ENCODE measurements at regions not wholly inside any gene's neighbourhood (a gene's known extent, or its start where the extent isn't known, plus 50 kb on each side); places are given as distances from the start of the nearest gene placed in this dataset.

DNA sequence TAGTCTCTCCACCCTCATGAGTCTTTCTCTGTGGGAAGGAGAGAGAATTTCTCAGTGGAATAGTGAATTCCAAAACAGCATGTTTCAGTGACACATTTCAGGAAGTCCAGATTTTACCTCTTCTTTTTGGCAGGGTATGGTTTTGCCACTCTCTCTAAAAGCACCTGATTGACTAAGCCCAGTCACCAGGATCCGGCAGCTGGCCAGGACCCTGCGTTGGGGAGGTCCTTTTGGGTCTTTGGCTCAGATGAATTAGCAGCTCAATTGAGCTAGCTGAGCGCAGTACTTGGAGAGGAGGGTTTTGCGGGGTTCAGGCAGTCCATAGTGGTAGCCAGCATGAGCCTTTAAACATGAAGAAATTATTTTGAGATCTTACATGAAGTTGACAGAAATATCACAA lies 548.2 kb downstream of the PDCD6IP start:
- ATAC-seq (no peak), DNase-seq (no peak)
- H3K4me1 Mint-ChIP-seq = no peaks in the 10 kb centered on the region

DNA sequence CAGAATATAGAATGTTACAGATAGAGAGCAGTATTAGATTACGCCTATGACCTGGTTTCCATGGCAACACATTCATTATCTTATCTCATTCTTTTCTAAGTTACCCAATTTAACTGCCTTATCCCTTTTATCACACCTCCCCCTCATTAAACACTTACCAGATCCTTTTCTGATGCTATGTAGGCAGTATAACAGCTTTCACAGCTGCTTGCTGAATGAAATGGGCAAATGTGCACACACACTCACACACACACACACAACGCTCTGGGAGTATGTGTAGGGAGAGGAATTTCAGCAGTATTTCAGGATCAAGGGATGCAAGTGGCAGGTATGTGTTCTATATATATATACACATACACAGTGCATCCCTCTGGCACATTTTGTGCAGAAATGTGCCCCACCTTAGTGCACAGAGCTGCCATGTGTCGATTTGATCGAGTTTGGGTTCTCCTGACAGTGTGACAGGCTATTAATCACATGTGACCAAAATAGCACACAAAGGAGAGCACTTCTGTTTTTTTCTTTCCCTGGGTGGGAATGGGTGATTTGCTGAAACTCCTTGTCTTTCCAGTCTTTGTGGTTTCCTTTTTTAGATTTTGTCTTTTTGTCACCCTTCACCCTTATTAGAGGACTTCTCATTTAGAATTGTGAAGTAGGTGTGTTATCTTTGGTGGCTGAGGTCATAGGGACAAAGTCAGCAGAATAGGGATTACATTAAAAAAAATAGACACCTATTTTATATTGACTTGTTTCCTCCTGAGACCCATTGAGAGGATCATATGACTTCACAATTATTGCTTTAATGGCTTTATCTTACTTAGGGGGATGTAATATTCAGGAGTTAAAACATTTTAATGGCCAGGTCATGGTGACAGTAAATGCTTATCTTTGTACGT lies 553.7 kb downstream of the PDCD6IP start:
- Mint-ChIP-seq H3K4me1 (no peaks in the 10 kb centered on the region), H3K4me3 (no peak overlapping the region), H3K9me3 (no peaks in the 10 kb centered on the region), H3K36me3 (ENCODE audit: low read depth) (no peaks in the 10 kb centered on the region), H3K27me3 (no peaks in the 10 kb centered on the region), H3K27ac (no peak overlapping the region)
- DNase-seq (no peak), ATAC-seq (no peak)

More for the DNA sequence above, 548.2 kb downstream of the PDCD6IP start:
- H3K27ac Mint-ChIP-seq = no peak overlapping the region
- no peaks in the 10 kb centered on the region for H3K36me3 Mint-ChIP-seq (ENCODE audit: low read depth)
- H3K9me3 Mint-ChIP-seq = peaks cover 4% of the 10 kb centered on the region
- H3K27me3 Mint-ChIP-seq = no peaks in the 10 kb centered on the region
- no peak overlapping the region for H3K4me3 Mint-ChIP-seq

DNA sequence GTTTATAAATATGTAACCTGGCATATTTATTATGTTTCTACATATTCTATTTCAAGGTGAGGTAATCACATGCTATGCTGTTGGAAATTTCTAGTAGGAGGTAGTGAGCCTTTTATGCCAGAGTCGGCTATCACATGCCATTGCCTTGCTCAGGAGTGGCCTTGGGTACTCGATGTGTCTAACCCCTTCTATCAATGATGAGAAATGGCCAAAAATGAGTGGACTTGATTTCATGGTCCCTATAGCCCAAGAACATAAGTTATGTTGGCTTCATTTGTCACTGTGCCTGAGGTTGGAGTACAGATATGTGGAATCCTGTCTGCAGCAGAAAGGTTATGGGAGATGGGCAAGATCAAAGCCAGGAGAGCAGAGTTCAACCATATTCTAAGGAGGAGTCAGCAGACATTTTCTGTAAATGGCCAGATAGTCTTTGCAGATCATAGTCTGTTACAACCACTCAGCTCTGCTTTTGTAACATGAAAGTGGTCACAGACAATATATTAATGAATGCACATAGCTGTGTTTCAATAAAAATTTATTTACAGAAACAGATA lies 554.4 kb downstream of the PDCD6IP start:
- no peak overlapping the region for H3K27ac Mint-ChIP-seq
- DNase-seq = no peak
- H3K4me1 Mint-ChIP-seq = no peaks in the 10 kb centered on the region
- no peaks in the 10 kb centered on the region for H3K27me3 Mint-ChIP-seq
- no peak for ATAC-seq
- no peaks in the 10 kb centered on the region for H3K9me3 Mint-ChIP-seq
- H3K4me3 Mint-ChIP-seq = no peak overlapping the region
- H3K36me3 Mint-ChIP-seq (ENCODE audit: low read depth) = no peaks in the 10 kb centered on the region

DNA sequence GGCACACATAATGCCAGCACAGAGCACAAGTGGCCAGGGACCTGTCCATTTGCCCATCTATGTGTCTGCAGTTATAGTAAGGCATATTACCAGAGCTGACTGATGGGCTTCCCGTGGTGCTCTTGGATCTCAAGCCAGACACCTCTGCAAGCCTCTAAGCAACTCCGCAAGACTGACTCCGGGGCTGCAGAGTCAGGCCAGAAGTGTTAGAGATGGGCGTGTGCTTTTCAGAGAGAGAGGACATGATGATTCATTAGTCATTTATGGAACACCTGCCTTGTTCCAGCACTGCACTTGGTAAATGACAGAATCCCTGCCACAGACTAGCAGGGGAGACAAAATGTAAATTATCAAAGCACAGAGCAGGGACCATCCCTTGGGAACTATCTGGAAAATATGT lies 559.0 kb downstream of the PDCD6IP start:
- no peak for ATAC-seq
- H3K27ac Mint-ChIP-seq = no peak overlapping the region
- H3K9me3 Mint-ChIP-seq = no peaks in the 10 kb centered on the region
- DNase-seq = no peak
- H3K27me3 Mint-ChIP-seq = no peaks in the 10 kb centered on the region
- no peaks in the 10 kb centered on the region for H3K36me3 Mint-ChIP-seq (ENCODE audit: low read depth)
- H3K4me1 Mint-ChIP-seq = peaks cover 3% of the 10 kb centered on the region
- no peak overlapping the region for H3K4me3 Mint-ChIP-seq

DNA sequence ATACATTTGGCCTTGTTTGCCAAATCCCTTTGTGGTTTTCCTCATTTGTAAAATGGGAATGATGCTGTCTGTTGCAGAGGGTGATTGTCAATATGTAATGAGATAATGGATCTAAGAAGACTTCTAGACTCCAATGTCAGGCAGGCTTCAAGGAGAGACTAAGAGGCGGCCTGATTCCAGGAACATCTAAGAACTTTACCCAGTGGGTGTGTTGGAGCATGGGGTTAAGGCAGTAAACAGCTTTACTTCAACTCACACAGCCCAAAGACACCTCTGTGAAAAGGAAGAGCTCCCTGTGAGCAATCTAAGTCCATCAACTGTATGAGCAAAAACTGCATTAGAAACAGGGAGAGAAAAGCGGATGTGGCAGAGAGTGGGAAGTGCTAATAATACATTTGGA lies 560.6 kb downstream of the PDCD6IP start:
- no peaks in the 10 kb centered on the region for H3K9me3 Mint-ChIP-seq
- H3K36me3 Mint-ChIP-seq (ENCODE audit: low read depth) = no peaks in the 10 kb centered on the region
- H3K27ac Mint-ChIP-seq = no peak overlapping the region
- H3K4me3 Mint-ChIP-seq = no peak overlapping the region
- no peaks in the 10 kb centered on the region for H3K27me3 Mint-ChIP-seq
- H3K4me1 Mint-ChIP-seq = peaks cover 3% of the 10 kb centered on the region
- no peak for DNase-seq
- no peak for ATAC-seq

DNA sequence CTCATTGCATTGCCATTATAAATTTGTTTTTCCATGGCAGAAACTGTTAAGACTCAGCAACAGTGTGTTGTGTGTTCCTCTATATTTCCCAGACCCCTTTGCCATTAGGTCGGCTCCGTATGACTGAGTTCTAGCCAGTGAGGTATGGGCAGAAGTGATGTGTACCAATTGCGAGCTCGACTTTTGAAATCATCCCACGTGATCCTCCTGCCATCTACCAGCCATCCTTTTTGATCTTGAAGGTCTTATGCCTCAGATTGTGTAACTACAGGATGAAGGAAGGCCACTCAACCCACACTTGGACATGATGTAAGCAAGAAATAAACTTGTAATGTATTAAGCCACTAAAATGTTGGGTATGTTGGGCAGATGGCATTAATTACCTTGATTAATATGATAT lies 562.3 kb downstream of the PDCD6IP start:
- H3K9me3 Mint-ChIP-seq = no peaks in the 10 kb centered on the region
- H3K4me3 Mint-ChIP-seq = no peak overlapping the region
- ATAC-seq = no peak
- H3K36me3 Mint-ChIP-seq (ENCODE audit: low read depth) = no peaks in the 10 kb centered on the region
- no peak overlapping the region for H3K27ac Mint-ChIP-seq
- DNase-seq = no peak
- H3K27me3 Mint-ChIP-seq = no peaks in the 10 kb centered on the region
- peaks cover 3% of the 10 kb centered on the region for H3K4me1 Mint-ChIP-seq

DNA sequence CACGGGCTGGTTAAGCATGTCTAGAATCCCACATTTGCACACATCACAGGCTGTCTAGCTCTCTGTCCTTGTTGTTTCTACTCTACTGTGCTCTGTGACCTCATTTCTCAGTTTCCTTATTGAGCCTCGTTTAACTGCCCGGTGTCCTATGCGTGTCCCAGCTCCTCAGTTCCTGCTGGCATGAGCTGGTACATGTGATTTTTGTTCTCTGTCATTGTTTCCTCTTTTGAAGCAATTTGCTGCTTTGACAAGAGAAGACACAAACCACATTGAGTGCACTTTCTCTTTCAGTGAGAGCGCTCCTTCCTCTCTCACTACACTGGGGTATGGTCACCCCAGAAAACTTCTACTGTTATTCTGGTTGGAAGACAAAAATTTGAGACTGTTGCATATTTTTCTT lies 563.5 kb downstream of the PDCD6IP start:
- no peaks in the 10 kb centered on the region for H3K9me3 Mint-ChIP-seq
- DNase-seq (no peak), ATAC-seq (no peak)
- no peak overlapping the region for H3K27ac Mint-ChIP-seq
- H3K4me1 Mint-ChIP-seq = peaks cover 3% of the 10 kb centered on the region
- no peaks in the 10 kb centered on the region for H3K27me3 Mint-ChIP-seq
- no peaks in the 10 kb centered on the region for H3K36me3 Mint-ChIP-seq (ENCODE audit: low read depth)
- no peak overlapping the region for H3K4me3 Mint-ChIP-seq

DNA sequence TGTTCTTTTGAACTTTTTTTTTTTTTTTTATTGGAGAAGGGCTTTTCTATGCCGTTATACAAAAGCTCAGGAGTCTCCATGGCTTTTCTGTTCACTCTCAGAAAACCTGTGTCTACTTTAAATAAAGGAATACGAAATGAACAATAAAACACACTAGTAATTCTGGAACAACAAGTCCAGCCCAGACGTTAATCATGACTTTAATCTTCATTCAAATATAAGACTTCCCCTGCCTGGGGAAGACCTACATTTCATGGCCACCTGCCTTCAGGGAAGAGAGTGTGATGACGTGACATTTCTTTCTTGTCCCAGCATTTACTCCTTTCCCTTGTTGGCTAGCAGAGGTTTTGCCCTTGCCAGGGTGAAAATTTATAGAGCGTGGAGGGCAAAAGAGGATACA lies 564.5 kb downstream of the PDCD6IP start:
- no peaks in the 10 kb centered on the region for H3K9me3 Mint-ChIP-seq
- DNase-seq = no peak
- no peak overlapping the region for H3K27ac Mint-ChIP-seq
- no peaks in the 10 kb centered on the region for H3K36me3 Mint-ChIP-seq (ENCODE audit: low read depth)
- no peak overlapping the region for H3K4me3 Mint-ChIP-seq
- H3K4me1 Mint-ChIP-seq = peaks cover 3% of the 10 kb centered on the region
- H3K27me3 Mint-ChIP-seq = no peaks in the 10 kb centered on the region
- ATAC-seq = no peak

DNA sequence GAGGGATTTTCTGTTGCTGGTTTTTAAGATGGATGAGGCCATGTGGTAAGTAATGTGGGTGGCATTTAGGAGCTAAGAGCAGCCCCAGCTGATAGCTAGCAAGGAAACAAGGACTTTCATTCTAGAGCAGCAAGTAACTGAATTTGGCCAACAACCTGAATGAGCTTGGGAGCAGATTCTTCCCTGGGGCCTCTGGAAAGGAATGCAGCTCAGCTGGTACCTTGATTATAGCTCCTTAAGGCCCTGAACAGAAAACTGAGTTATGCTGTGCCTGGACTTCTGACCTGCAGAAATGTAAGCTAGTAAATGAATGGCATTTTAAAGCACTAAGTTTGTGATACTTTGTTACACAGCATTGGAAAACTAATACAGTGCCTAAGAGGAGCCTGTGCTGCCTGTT lies 565.5 kb downstream of the PDCD6IP start:
- ATAC-seq (no peak), DNase-seq (no peak)
- no peak overlapping the region for H3K4me3 Mint-ChIP-seq
- no peak overlapping the region for H3K27ac Mint-ChIP-seq
- H3K4me1 Mint-ChIP-seq = peaks cover 3% of the 10 kb centered on the region
- H3K27me3 Mint-ChIP-seq = no peaks in the 10 kb centered on the region
- no peaks in the 10 kb centered on the region for H3K9me3 Mint-ChIP-seq
- no peaks in the 10 kb centered on the region for H3K36me3 Mint-ChIP-seq (ENCODE audit: low read depth)

DNA sequence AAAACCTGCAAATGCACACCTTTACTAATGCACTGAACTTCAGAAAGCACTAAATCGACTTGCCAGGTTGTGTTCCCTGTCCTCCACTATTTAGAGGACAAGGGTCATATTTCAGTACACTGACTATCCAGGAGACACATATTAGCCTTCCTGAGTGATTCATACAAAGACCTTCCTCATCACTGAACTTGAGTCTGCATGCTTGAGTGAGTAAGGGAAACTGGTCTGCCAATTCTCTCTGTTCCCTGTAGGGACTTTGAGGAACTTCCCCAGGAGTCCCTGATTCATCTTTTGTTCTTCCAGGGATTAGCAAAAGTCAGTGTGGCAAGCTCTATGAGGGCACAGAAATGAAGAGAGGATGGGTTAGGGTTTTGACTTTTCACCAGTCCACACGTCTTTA lies 565.9 kb downstream of the PDCD6IP start:
- Mint-ChIP-seq H3K27me3 (no peaks in the 10 kb centered on the region), H3K9me3 (no peaks in the 10 kb centered on the region), H3K36me3 (ENCODE audit: low read depth) (no peaks in the 10 kb centered on the region), H3K4me3 (no peak overlapping the region), H3K4me1 (peaks cover 3% of the 10 kb centered on the region), H3K27ac (no peak overlapping the region)
- no peak for ATAC-seq
- DNase-seq = no peak

DNA sequence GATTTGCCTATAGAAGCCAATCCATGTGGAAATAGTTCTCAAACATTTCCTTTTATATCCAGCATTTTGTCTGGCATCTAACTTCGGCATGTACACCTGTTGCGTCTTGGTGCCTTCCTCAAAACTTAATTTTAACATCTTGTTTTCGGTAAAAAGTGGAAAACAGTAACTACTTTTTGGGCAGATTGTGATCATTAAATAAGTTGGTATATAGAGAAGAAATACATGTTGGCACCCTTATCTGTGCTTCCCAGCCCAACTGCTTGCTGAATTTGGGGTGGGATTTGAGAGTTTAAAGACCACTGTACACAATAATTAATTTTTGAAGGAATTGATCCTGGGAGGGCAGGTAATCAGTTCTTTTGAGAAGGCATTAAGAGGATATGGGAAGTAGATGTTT lies 566.8 kb downstream of the PDCD6IP start:
- H3K9me3 Mint-ChIP-seq = no peaks in the 10 kb centered on the region
- H3K4me3 Mint-ChIP-seq = no peak overlapping the region
- no peak for ATAC-seq
- no peaks in the 10 kb centered on the region for H3K27me3 Mint-ChIP-seq
- no peak overlapping the region for H3K27ac Mint-ChIP-seq
- peaks cover 3% of the 10 kb centered on the region for H3K4me1 Mint-ChIP-seq
- H3K36me3 Mint-ChIP-seq (ENCODE audit: low read depth) = no peaks in the 10 kb centered on the region
- no peak for DNase-seq

DNA sequence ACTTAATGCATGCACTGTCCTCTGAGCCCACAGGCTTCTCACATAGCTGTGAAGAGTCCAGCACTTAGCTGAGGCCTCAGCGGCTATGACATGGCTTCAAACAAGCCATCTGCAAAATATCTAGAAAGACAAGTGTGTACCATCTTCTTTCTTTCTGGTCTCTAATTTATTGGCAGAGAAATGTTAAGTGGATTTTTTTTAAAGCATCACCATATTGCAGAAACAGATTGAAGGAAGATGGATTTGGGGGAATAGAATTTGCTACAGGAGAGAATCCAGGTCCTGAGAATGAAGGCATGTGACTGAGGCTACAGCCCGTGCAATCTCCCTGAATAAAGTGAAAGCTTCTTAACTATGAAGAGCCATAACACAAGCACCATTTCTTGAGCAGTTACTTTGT lies 567.3 kb downstream of the PDCD6IP start:
- peaks cover 3% of the 10 kb centered on the region for H3K4me1 Mint-ChIP-seq
- no peaks in the 10 kb centered on the region for H3K27me3 Mint-ChIP-seq
- H3K36me3 Mint-ChIP-seq (ENCODE audit: low read depth) = no peaks in the 10 kb centered on the region
- DNase-seq = no peak
- H3K27ac Mint-ChIP-seq = no peak overlapping the region
- H3K4me3 Mint-ChIP-seq = no peak overlapping the region
- ATAC-seq = no peak
- no peaks in the 10 kb centered on the region for H3K9me3 Mint-ChIP-seq

DNA sequence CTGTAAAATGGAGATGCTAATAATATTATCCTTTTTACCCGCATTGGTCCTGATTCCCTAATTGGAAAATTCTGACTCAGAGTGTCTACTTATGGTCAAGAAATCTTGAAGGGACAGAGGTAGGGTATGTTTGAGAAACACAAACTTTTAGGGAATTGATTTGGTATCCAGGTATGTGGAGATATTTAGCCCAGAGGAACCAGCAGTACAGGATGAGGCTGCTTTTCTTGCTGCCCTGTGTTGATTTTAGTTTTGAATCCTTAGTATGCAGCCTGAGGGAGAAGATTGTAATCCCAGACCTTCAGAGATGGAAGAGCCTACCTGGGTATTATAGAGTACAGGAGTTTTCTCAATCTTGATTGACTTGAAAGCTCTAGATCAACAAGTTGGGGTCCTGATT lies 569.1 kb downstream of the PDCD6IP start:
- Mint-ChIP-seq H3K4me1 (no peaks in the 10 kb centered on the region), H3K27ac (no peak overlapping the region), H3K36me3 (ENCODE audit: low read depth) (no peaks in the 10 kb centered on the region), H3K4me3 (no peak overlapping the region), H3K9me3 (no peaks in the 10 kb centered on the region), H3K27me3 (no peaks in the 10 kb centered on the region)
- no peak for ATAC-seq
- no peak for DNase-seq

DNA sequence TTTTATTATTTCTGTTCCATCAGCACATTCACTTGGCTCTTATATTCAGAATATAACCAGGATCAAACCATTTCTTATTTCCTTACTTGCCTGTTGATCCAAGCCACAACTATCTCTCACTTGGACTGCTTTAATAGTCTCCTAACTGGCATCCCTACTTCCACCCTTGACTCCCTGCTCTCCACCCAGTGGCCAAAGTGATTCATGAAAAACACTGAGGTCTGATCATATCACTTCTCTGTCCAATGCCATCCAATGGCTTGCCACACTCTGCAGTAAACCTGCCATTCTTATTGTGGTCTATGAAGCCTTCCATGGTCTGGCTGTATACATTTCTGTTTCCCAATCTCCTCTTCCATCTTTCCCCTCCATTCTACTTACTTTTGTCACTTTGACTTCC lies 576.1 kb downstream of the PDCD6IP start:
- no peak for ATAC-seq
- DNase-seq = no peak
- Mint-ChIP-seq H3K27me3 (no peaks in the 10 kb centered on the region), H3K4me3 (no peak overlapping the region), H3K4me1 (no peaks in the 10 kb centered on the region), H3K27ac (no peak overlapping the region), H3K9me3 (no peaks in the 10 kb centered on the region), H3K36me3 (ENCODE audit: low read depth) (no peaks in the 10 kb centered on the region)

DNA sequence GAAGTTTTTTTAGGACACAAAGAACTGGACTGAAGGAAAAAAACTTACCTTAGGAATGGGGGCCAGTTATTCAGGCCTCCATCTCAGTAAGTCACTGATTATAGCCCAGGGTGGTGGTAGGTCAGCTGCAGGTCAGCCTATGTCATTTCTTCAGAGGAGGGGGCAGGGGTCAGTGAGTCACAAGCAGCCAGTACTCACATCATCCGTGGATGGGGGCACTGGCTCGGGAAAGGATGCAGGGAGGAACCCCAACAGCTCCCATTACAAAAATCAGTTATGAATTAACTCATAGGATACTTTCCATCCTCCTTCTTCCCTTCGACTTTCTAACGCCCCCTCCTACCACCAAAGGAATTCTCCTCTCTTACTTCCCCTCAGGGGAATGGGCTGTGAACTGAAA lies 578.3 kb downstream of the PDCD6IP start:
- no peak overlapping the region for H3K4me3 Mint-ChIP-seq
- H3K36me3 Mint-ChIP-seq (ENCODE audit: low read depth) = no peaks in the 10 kb centered on the region
- no peaks in the 10 kb centered on the region for H3K9me3 Mint-ChIP-seq
- no peaks in the 10 kb centered on the region for H3K27me3 Mint-ChIP-seq
- no peaks in the 10 kb centered on the region for H3K4me1 Mint-ChIP-seq
- DNase-seq (no peak), ATAC-seq (no peak)
- no peak overlapping the region for H3K27ac Mint-ChIP-seq

Data from activated naive CD8-positive, alpha-beta T cell treated with anti-CD3 and anti-CD28 coated beads, Interleukin-2, amount 50 U/mL, for 24 hours (primary cell).